HUES6 (cell line): ENCODE measurements at regions not wholly inside any gene's neighbourhood (a gene's known extent, or its start where the extent isn't known, plus 50 kb on each side); places are given as distances from the start of the nearest gene placed in this dataset.

Source experiments
- H3K27ac ChIP-seq: 2 replicates; pipeline ENCODE4 v1.7.0; 2013; ENCODE audit warnings: low read depth, mild to moderate bottlenecking, low read length, inconsistent platforms
- H3K27me3 ChIP-seq: 2 replicates; pipeline ENCODE4 v1.6.1; 2013; ENCODE audit warnings: low read length; ENCODE audit not compliant: control insufficient read depth, insufficient read depth
- H3K36me3 ChIP-seq: 2 replicates; pipeline ENCODE4 v1.6.1; 2013; ENCODE audit warnings: low read length; ENCODE audit not compliant: control insufficient read depth, insufficient read depth
- H3K4me1 ChIP-seq: 2 replicates; pipeline ENCODE4 v1.6.1; 2013; ENCODE audit warnings: low read length; ENCODE audit not compliant: control insufficient read depth, insufficient read depth
- H3K4me3 ChIP-seq: 2 replicates; pipeline ENCODE4 v1.5.1; 2013; ENCODE audit warnings: low read depth, low read length
- H3K9ac ChIP-seq: one replicate; pipeline ENCODE4 v1.6.1; 2013; ENCODE audit warnings: mild to moderate bottlenecking, low read length
- H3K9me3 ChIP-seq: 2 replicates; pipeline ENCODE4 v1.6.1; 2013; ENCODE audit warnings: low read depth, low read length; ENCODE audit not compliant: control insufficient read depth, insufficient read depth

DNA sequence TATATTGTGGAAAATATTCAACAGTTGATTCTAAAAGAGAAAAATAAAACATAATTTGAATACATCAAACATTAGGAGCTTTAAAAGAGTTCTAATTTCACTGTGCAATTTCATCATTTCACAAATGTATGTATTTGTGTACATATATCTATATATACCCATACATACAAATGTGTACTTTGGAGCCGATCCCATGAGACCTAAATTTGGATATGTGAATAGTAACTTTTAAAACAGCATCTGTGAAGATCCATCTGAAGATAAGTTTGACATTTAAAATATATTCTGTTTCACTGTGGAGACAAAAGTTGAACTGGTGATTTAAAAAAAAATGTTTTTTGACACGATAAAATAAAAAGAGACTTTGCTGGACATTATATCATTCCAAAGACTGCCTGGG, 374.0 kb downstream of the TMA16 start:
- H3K4me3 ChIP-seq: no peak overlapping the region
- no peak overlapping the region for H3K9ac ChIP-seq
- H3K4me1 ChIP-seq: no peaks in the 10 kb centered on the region
- no peaks in the 10 kb centered on the region for H3K36me3 ChIP-seq
- no peaks in the 10 kb centered on the region for H3K9me3 ChIP-seq
- no peak overlapping the region for H3K27ac ChIP-seq
- no peaks in the 10 kb centered on the region for H3K27me3 ChIP-seq

- H3K9me3 ChIP-seq: no peaks in the 10 kb centered on the region
- H3K36me3 ChIP-seq: no peaks in the 10 kb centered on the region
- H3K27ac ChIP-seq: no peak overlapping the region
- no peak overlapping the region for H3K4me3 ChIP-seq
- H3K27me3 ChIP-seq: no peaks in the 10 kb centered on the region
- H3K9ac ChIP-seq: no peak overlapping the region
- no peaks in the 10 kb centered on the region for H3K4me1 ChIP-seq
Observed at GRCh38 chr4:163871078-163871477, 376.6 kb downstream of the TMA16 start.

- H3K36me3 ChIP-seq: no peaks in the 10 kb centered on the region
- H3K4me1 ChIP-seq: no peaks in the 10 kb centered on the region
- H3K27me3 ChIP-seq: no peaks in the 10 kb centered on the region
- H3K9me3 ChIP-seq: no peaks in the 10 kb centered on the region
- no peak overlapping the region for H3K9ac ChIP-seq
- no peak overlapping the region for H3K4me3 ChIP-seq
- no peak overlapping the region for H3K27ac ChIP-seq
Observed at GRCh38 chr4:163875327-163875726, 380.8 kb downstream of the TMA16 start.

GRCh38 chr4:163878336-163879121, 384.0 kb downstream of the TMA16 start:
- Histone ChIP-seq H3K36me3 (no peaks in the 10 kb centered on the region), H3K27ac (no peak overlapping the region), H3K27me3 (no peaks in the 10 kb centered on the region), H3K4me1 (no peaks in the 10 kb centered on the region), H3K9ac (no peak overlapping the region), H3K4me3 (no peak overlapping the region), H3K9me3 (no peaks in the 10 kb centered on the region)

- Histone ChIP-seq H3K36me3 (no peaks in the 10 kb centered on the region), H3K27me3 (no peaks in the 10 kb centered on the region), H3K27ac (no peak overlapping the region), H3K4me1 (peaks cover 16% of the 10 kb centered on the region; the same call in 1 of the 2 replicates), H3K4me3 (no peak overlapping the region), H3K9me3 (no peaks in the 10 kb centered on the region), H3K9ac (no peak overlapping the region)
Observed at GRCh38 chr4:163892417-163892816, 397.9 kb downstream of the TMA16 start.

GRCh38 chr4:163895378-163896005, 401.0 kb downstream of the TMA16 start:
- H3K27ac ChIP-seq: no peak overlapping the region
- H3K4me1 ChIP-seq: peaks cover 16% of the 10 kb centered on the region; the same call in 1 of the 2 replicates
- H3K9ac ChIP-seq: no peak overlapping the region
- H3K36me3 ChIP-seq: no peaks in the 10 kb centered on the region
- no peak overlapping the region for H3K4me3 ChIP-seq
- no peaks in the 10 kb centered on the region for H3K27me3 ChIP-seq
- H3K9me3 ChIP-seq: no peaks in the 10 kb centered on the region

DNA sequence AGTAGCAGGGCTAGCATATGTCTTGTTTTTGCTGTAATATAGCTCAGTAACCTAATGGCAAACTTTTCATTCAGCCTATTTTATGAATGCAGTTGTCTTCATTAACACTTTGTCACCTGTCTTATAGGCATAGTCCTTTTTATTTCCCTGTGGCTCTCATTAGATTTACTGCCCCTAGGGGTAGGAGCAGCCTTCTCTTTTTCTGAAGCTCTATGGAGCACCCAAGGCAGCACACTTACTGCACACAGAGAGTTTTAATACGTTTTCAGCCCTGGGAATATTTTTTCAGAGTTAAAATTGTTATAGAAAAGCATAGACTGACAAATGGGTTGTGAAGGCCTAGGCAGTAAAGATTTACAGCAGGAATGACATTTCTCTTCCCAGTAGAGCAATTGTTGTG, 406.8 kb downstream of the TMA16 start:
- Histone ChIP-seq H3K36me3 (no peaks in the 10 kb centered on the region), H3K4me3 (no peak overlapping the region), H3K27me3 (no peaks in the 10 kb centered on the region), H3K27ac (no peak overlapping the region), H3K9ac (no peak overlapping the region), H3K9me3 (no peaks in the 10 kb centered on the region), H3K4me1 (peaks cover 23% of the 10 kb centered on the region)

DNA sequence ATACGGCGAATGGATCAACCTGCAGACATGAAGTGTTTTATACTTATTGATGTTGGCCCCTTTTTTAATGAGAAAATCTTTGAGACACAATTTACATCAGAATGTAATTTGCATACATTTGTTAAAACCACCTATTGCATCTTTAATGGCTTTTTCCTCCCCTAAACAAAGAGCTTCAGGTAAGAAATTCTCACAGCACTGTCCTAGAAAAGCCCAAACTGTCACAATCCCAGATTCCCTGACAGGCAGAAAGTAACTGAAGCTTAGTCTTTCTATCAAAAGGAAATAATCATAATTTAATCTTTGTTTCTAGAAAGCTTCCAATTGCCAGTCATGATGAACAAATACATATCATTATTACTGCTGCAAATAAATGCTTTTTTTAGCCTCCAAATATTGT, 407.9 kb downstream of the TMA16 start:
- H3K4me3 ChIP-seq: no peak overlapping the region
- peaks cover 16% of the 10 kb centered on the region for H3K4me1 ChIP-seq
- H3K9ac ChIP-seq: no peak overlapping the region
- no peaks in the 10 kb centered on the region for H3K9me3 ChIP-seq
- no peaks in the 10 kb centered on the region for H3K36me3 ChIP-seq
- no peak overlapping the region for H3K27ac ChIP-seq
- H3K27me3 ChIP-seq: no peaks in the 10 kb centered on the region

DNA sequence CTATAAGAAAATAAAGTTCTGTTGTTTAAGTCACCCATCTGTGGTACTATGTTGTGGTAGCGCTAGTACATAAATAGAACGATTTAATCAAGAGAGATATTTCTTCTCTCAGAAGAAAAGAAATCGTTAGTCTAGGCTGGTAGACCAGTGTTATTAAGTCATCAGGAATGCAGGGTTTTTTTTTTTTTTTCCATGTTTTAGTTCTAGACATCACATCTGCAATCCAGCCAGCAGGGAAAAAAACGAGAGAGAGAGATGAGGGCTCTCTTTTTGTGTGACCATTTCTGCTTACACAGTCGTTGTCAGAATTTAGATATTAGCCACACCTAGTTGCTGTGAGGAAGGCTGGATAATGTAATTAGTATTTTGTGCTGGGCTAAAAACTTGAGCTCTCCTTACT, 417.4 kb downstream of the TMA16 start:
- no peak overlapping the region for H3K4me3 ChIP-seq
- no peak overlapping the region for H3K27ac ChIP-seq
- H3K27me3 ChIP-seq: no peaks in the 10 kb centered on the region
- no peaks in the 10 kb centered on the region for H3K9me3 ChIP-seq
- H3K36me3 ChIP-seq: no peaks in the 10 kb centered on the region
- H3K4me1 ChIP-seq: no peaks in the 10 kb centered on the region; the same call in 1 of the 2 replicates
- no peak overlapping the region for H3K9ac ChIP-seq

DNA sequence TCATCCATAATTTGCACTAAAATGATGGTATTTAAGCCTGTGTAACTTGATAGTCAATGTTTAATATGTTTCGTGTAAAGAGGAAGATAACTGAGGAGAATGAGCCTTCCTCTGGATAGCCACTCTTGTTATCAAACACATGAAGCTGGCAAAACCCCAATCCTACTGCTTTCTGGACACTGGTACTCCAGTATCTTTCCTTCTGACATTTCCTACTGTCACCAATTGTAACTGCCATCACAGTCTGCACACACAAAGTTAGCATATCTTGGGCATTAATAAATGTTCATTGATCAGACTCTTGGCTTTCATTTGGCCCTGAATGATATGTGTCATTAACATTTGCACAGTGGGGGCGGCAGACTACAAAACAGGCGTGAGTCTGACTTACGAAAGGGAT, 419.1 kb downstream of the TMA16 start:
- no peaks in the 10 kb centered on the region for H3K9me3 ChIP-seq
- H3K27ac ChIP-seq: no peak overlapping the region
- H3K9ac ChIP-seq: no peak overlapping the region
- H3K4me1 ChIP-seq: no peaks in the 10 kb centered on the region; the same call in 1 of the 2 replicates
- H3K36me3 ChIP-seq: no peaks in the 10 kb centered on the region
- no peaks in the 10 kb centered on the region for H3K27me3 ChIP-seq
- H3K4me3 ChIP-seq: no peak overlapping the region

- H3K36me3 ChIP-seq: no peaks in the 10 kb centered on the region
- H3K27ac ChIP-seq: no peak overlapping the region
- no peaks in the 10 kb centered on the region; the same call in 1 of the 2 replicates for H3K4me1 ChIP-seq
- no peaks in the 10 kb centered on the region for H3K27me3 ChIP-seq
- no peaks in the 10 kb centered on the region for H3K9me3 ChIP-seq
- H3K4me3 ChIP-seq: no peak overlapping the region
- no peak overlapping the region for H3K9ac ChIP-seq
Observed at GRCh38 chr4:163915896-163916295, 421.4 kb downstream of the TMA16 start.
